H9 (cell line): ENCODE measurements at regions not wholly inside any gene's neighbourhood (a gene's known extent, or its start where the extent isn't known, plus 50 kb on each side); places are given as distances from the start of the nearest gene placed in this dataset.

Experiments
- DNase-seq: peaks from one replicate; pipeline ENCODE4 v3.0.0-alpha.2; 2017
- H2AFZ ChIP-seq: one replicate; pipeline ENCODE4 v1.6.1; 2013; ENCODE audit warnings: mild to moderate bottlenecking, low read length, control low read depth, moderate library complexity
- H2AK5ac ChIP-seq: 2 replicates; pipeline ENCODE4 v1.6.1; 2013; ENCODE audit warnings: low read length, control low read depth, mixed read lengths; ENCODE audit not compliant: insufficient read length
- H2BK120ac ChIP-seq: one replicate; pipeline ENCODE4 v1.6.1; 2013; ENCODE audit warnings: low read depth, mild to moderate bottlenecking, low read length, control low read depth, inconsistent platforms; ENCODE audit not compliant: poor library complexity, severe bottlenecking
- H2BK12ac ChIP-seq: 2 replicates; pipeline ENCODE4 v1.6.1; 2013; ENCODE audit warnings: low read length, control low read depth, mixed read lengths, low read depth; ENCODE audit not compliant: insufficient read length
- H2BK15ac ChIP-seq: 2 replicates; pipeline ENCODE4 v1.6.1; 2013; ENCODE audit warnings: low read depth, low read length, control low read depth
- H2BK20ac ChIP-seq: one replicate; pipeline ENCODE4 v1.6.1; 2013; ENCODE audit warnings: low read depth, mild to moderate bottlenecking, low read length, control low read depth, inconsistent platforms; ENCODE audit not compliant: poor library complexity, severe bottlenecking
- H2BK5ac ChIP-seq: 2 replicates; pipeline ENCODE4 v1.6.1; 2013; ENCODE audit warnings: low read length, control low read depth, mixed read lengths; ENCODE audit not compliant: insufficient read length
- H3K14ac ChIP-seq: 2 replicates; pipeline ENCODE4 v1.6.1; 2013; ENCODE audit warnings: low read length, control low read depth; ENCODE audit not compliant: insufficient read depth
- H3K18ac ChIP-seq: 2 replicates; pipeline ENCODE4 v1.6.1; 2013; ENCODE audit warnings: low read depth, mild to moderate bottlenecking, mixed read lengths, low read length, control low read depth; ENCODE audit not compliant: insufficient read length
- H3K23ac ChIP-seq: 2 replicates; pipeline ENCODE4 v1.6.1; 2013; ENCODE audit warnings: low read length, control low read depth, mixed read lengths, low read depth; ENCODE audit not compliant: insufficient read length
- H3K23me2 ChIP-seq: 2 replicates; pipeline ENCODE4 v1.6.1; 2013; ENCODE audit warnings: low read depth, mild to moderate bottlenecking, mixed read lengths, low read length, control low read depth; ENCODE audit not compliant: insufficient read length, poor library complexity, severe bottlenecking
- H3K27ac ChIP-seq: 2 replicates; pipeline ENCODE4 v1.5.1; 2013; ENCODE audit warnings: low read length, control low read depth, mixed read lengths, low read depth; ENCODE audit not compliant: insufficient read length
- H3K27me3 ChIP-seq: 2 replicates; pipeline ENCODE4 v1.6.1; 2013; ENCODE audit warnings: low read length, control low read depth, inconsistent platforms; ENCODE audit not compliant: insufficient read depth
- H3K4ac ChIP-seq: 2 replicates; pipeline ENCODE4 v1.6.1; 2013; ENCODE audit warnings: low read depth, mild to moderate bottlenecking, control low read depth, inconsistent platforms, low read length, moderate library complexity
- H3K4me1 ChIP-seq: 2 replicates; pipeline ENCODE4 v1.6.1; 2013; ENCODE audit warnings: low read length, control low read depth, inconsistent platforms; ENCODE audit not compliant: insufficient read depth
- H3K4me2 ChIP-seq: 2 replicates; pipeline ENCODE4 v1.6.1; 2013; ENCODE audit warnings: low read length, control low read depth, mixed read lengths; ENCODE audit not compliant: insufficient read length, insufficient read depth
- H3K56ac ChIP-seq: 2 replicates; pipeline ENCODE4 v1.6.1; 2013; ENCODE audit warnings: low read depth, mild to moderate bottlenecking, mixed read lengths, low read length, control low read depth; ENCODE audit not compliant: insufficient read length
- H3K79me1 ChIP-seq: 2 replicates; pipeline ENCODE4 v1.6.1; 2013; ENCODE audit warnings: low read depth, mild to moderate bottlenecking, moderate library complexity, low read length, control low read depth, inconsistent platforms; ENCODE audit not compliant: insufficient read depth, poor library complexity, severe bottlenecking
- H3K79me2 ChIP-seq: 2 replicates; pipeline ENCODE4 v1.6.1; 2013; ENCODE audit warnings: low read length, control low read depth, inconsistent platforms; ENCODE audit not compliant: insufficient read depth
- H3K9ac ChIP-seq: 2 replicates; pipeline ENCODE4 v1.6.1; 2013; ENCODE audit warnings: low read length, control low read depth, mixed read lengths; ENCODE audit not compliant: insufficient read length; ENCODE audit errors: extremely low read depth
- H3K9me3 ChIP-seq: one replicate; pipeline ENCODE4 v1.6.1; 2013; ENCODE audit warnings: low read depth, low read length, inconsistent platforms; ENCODE audit not compliant: control insufficient read depth
- H3T11ph ChIP-seq: one replicate; pipeline ENCODE4 v1.6.1; 2013; ENCODE audit warnings: mild to moderate bottlenecking, low read length, control low read depth, inconsistent platforms
- H4K20me1 ChIP-seq: one replicate; pipeline ENCODE4 v1.6.1; 2013; ENCODE audit not compliant: control insufficient read depth, insufficient read length, insufficient read depth
- H4K5ac ChIP-seq: 2 replicates; pipeline ENCODE4 v1.6.1; 2013; ENCODE audit warnings: low read depth, mild to moderate bottlenecking, mixed read lengths, low read length, control low read depth; ENCODE audit not compliant: insufficient read length
- H4K8ac ChIP-seq: replicated peaks from 2 replicates; pipeline ENCODE4 v1.6.1; 2013; ENCODE audit warnings: low read length, control low read depth, mixed read lengths, low read depth; ENCODE audit not compliant: insufficient read length
- H4K91ac ChIP-seq: 2 replicates; pipeline ENCODE4 v1.6.1; 2013; ENCODE audit warnings: low read depth, mild to moderate bottlenecking, moderate library complexity, mixed read lengths, low read length, control low read depth; ENCODE audit not compliant: insufficient read length
- H3K27ac Mint-ChIP-seq, 3 experiments: 2 replicates in 2 of 3; 3 replicates in 1 of 3; pipeline ENCODE4 v1.8.0; 2020 to 2021; ENCODE audit warnings: mixed read lengths in 3 of 3, mild to moderate bottlenecking in 1 of 3, moderate library complexity in 1 of 3
- H3K27me3 Mint-ChIP-seq: 2 replicates; pipeline ENCODE4 v1.8.0; 2021; ENCODE audit warnings: low read depth, mild to moderate bottlenecking, moderate library complexity, mixed read lengths
- H3K36me3 Mint-ChIP-seq, 3 experiments: 2 replicates in 2 of 3; 3 replicates in 1 of 3; pipeline ENCODE4 v1.8.0; 2020 to 2021; ENCODE audit warnings: low read depth in 3 of 3, mixed read lengths in 3 of 3; ENCODE audit not compliant: insufficient read depth in 1 of 3
- H3K4me1 Mint-ChIP-seq, 2 experiments: 2 replicates each; pipeline ENCODE4 v1.8.0; 2020; ENCODE audit warnings: mixed read lengths in 2 of 2
- H3K4me3 Mint-ChIP-seq, 2 experiments: 2 replicates in 1 of 2; 3 replicates in 1 of 2; pipeline ENCODE4 v1.8.0; 2020 to 2021; ENCODE audit warnings: mild to moderate bottlenecking in 2 of 2, mixed read lengths in 2 of 2, moderate library complexity in 1 of 2
- H3K9me3 Mint-ChIP-seq, 2 experiments: 2 replicates in 1 of 2; 3 replicates in 1 of 2; pipeline ENCODE4 v1.8.0; 2020; ENCODE audit warnings: mild to moderate bottlenecking in 2 of 2, mixed read lengths in 2 of 2, moderate library complexity in 1 of 2
- CTCF ChIP-seq: fragments of 200-600 bp; sonication (generic); conservative IDR thresholded peaks from 3 replicates; pipeline ENCODE4 v1.8.0; 2021; ENCODE audit warnings: antibody characterized with exemption, mild to moderate bottlenecking
- WGBS: extraction: QIAGEN DNeasy Blood & Tissue Kit; methylation state at CpG from one replicate; pipeline ENCODE4 v1.1.7; 2013; ENCODE audit warnings: missing lambda C conversion rate, low lambda C conversion rate, mixed read lengths; ENCODE audit not compliant: insufficient read length; ENCODE audit errors: extremely low coverage; 5-methylcytosine and 5-hydroxymethylcytosine counted together

DNA sequence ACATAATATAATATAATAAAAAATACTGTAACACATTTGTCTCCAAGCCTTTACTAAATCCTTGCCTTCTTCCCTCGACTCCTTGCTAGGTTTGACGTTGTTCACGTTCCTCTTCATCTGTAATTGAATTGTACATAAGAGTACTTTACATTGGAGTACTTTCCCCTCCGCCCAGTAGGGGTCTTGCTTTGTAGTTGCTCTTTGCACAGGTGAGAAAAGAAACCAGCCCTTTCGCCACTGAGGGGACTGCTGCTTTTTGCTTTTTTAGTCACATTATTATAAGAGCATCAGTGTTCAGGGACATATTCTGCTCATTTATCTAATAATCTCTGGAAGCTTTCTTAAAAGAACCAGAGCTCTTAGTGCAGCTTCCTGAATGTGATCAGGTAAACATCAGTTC, 115.0 kb downstream of the CETN3 start:
- Histone ChIP-seq H3K23ac (no peak overlapping the region), H2BK5ac (no peak overlapping the region), H3K23me2 (no peaks in the 10 kb centered on the region), H3K9ac (no peak overlapping the region), H3T11ph (no peak overlapping the region), H4K20me1 (no peaks in the 10 kb centered on the region), H4K5ac (no peak overlapping the region), H3K9me3 (no peaks in the 10 kb centered on the region), H3K27me3 (no peaks in the 10 kb centered on the region), H3K79me2 (no peaks in the 10 kb centered on the region), H3K27ac (no peak overlapping the region), H2BK15ac (no peak overlapping the region), H4K8ac (no peak overlapping the region), H2AK5ac (no peak overlapping the region), H2BK120ac (no peak overlapping the region), H3K4me1 (peaks cover 11% of the 10 kb centered on the region; the same call in 1 of the 2 replicates), H3K4ac (no peak overlapping the region), H4K91ac (no peak overlapping the region), H3K4me2 (no peak overlapping the region), H3K18ac (no peak overlapping the region), H2BK12ac (no peak overlapping the region), H3K14ac (no peak overlapping the region), H2AFZ (no peak overlapping the region), H3K79me1 (no peaks in the 10 kb centered on the region), H2BK20ac (no peak overlapping the region), H3K56ac (no peak overlapping the region)
- Mint-ChIP-seq H3K36me3 (no peaks in the 10 kb centered on the region), H3K27ac (no peak overlapping the region), H3K27me3 (no peaks in the 10 kb centered on the region; the same call in 1 of the 2 replicates), H3K9me3 (peaks cover 0 to 2% of the 10 kb centered on the region in 2 experiments; a peak in 1 of 5 replicates), H3K4me3 (no peak overlapping the region), H3K4me1 (peaks cover 36 to 41% of the 10 kb centered on the region in 2 experiments)
- WGBS: no CpG with 5 or more reads among the region's 5 CpGs
- peak; percentile 30 for DNase-seq
- TF ChIP-seq CTCF: peak; percentile 41; the same call in 2 of the 3 replicates
